Gastrocnemius medialis (tissue), 4 donors: ENCODE measurements at regions not wholly inside any gene's neighbourhood (a gene's known extent, or its start where the extent isn't known, plus 50 kb on each side); places are given as distances from the start of the nearest gene placed in this dataset.

Source experiments
- ATAC-seq, 2 donors: fragments of 150-250 bp; one replicate each; pipeline ENCODE4 v1.9.1; 2016
- DNase-seq, 2 donors: peaks; one replicate each; pipeline ENCODE4 v3.0.0-alpha.2; 2019
- H3K27ac ChIP-seq, 4 donors: fragments of 200-600 bp; sonication (generic); 1 replicate in 1 of 4; 2 replicates in 3 of 4; pipeline ENCODE4 v1.5.1; 2016 to 2018; ENCODE audit warnings: mild to moderate bottlenecking in 2 of 4, moderate library complexity in 1 of 4
- H3K27me3 ChIP-seq, 3 donors: fragments of 200-600 bp; sonication (generic) in 2 of 3; 1 replicate in 1 of 3; 2 replicates in 2 of 3; pipeline versions ENCODE4 v1.5.1 to v1.6.0; 2016 to 2019; ENCODE audit warnings: mild to moderate bottlenecking in 1 of 3, moderate library complexity in 1 of 3
- H3K36me3 ChIP-seq, 2 donors: fragments of 200-600 bp; sonication (generic) in 1 of 2; one replicate each; pipeline ENCODE4 v1.5.1; 2017 to 2018
- H3K4me1 ChIP-seq, 2 donors: fragments of 200-600 bp; sonication (generic) in 1 of 2; one replicate each; pipeline ENCODE4 v1.5.1; 2016 to 2017; ENCODE audit warnings: mild to moderate bottlenecking in 2 of 2
- H3K4me3 ChIP-seq, 4 donors: fragments of 200-600 bp; sonication (generic) in 3 of 4; 1 replicate in 1 of 4; 2 replicates in 3 of 4; pipeline ENCODE4 v1.5.1; 2016 to 2019; ENCODE audit warnings: mild to moderate bottlenecking in 2 of 4
- H3K9me3 ChIP-seq, 3 donors: fragments of 200-600 bp; sonication (generic) in 2 of 3; 1 replicate in 1 of 3; 2 replicates in 2 of 3; pipeline ENCODE4 v1.5.1; 2016 to 2019
- POLR2A ChIP-seq, 2 donors: fragments of 450-650 bp; IDR thresholded peaks; one replicate each; pipeline ENCODE4 v1.6.1; 2017; ENCODE audit warnings: antibody characterized with exemption in 2 of 2, mild to moderate bottlenecking in 2 of 2, moderate library complexity in 2 of 2
- in situ Hi-C, 4 donors: fragments of 200-750 bp; cut with MboI; loops; one replicate each; pipeline versions ENCODE4 v1.15.0 to v1.8.0; 2017; ENCODE audit warnings: low sequenced_read_pairs in 4 of 4
- intact Hi-C: fragments of 100-400 bp; cut with DNase I; formaldehyde crosslinking; loops from one replicate; pipeline ENCODE4 v1.15.1; 2023; ENCODE audit warnings: low total_unique reads
- TF ChIP-seq, protein P1 (sequence below), 5 experiments: fragments of 450-650 bp in 3 of 5; fragments of 200-600 bp in 2 of 5; sonication (generic) in 2 of 5; IDR thresholded peaks in 4 of 5; conservative IDR thresholded peaks in 1 of 5; 1 replicate in 4 of 5; 2 replicates in 1 of 5; pipeline ENCODE4 v1.5.1; 2016 to 2019; ENCODE audit warnings: antibody characterized with exemption in 5 of 5, mild to moderate bottlenecking in 3 of 5, moderate library complexity in 3 of 5

DNA sequence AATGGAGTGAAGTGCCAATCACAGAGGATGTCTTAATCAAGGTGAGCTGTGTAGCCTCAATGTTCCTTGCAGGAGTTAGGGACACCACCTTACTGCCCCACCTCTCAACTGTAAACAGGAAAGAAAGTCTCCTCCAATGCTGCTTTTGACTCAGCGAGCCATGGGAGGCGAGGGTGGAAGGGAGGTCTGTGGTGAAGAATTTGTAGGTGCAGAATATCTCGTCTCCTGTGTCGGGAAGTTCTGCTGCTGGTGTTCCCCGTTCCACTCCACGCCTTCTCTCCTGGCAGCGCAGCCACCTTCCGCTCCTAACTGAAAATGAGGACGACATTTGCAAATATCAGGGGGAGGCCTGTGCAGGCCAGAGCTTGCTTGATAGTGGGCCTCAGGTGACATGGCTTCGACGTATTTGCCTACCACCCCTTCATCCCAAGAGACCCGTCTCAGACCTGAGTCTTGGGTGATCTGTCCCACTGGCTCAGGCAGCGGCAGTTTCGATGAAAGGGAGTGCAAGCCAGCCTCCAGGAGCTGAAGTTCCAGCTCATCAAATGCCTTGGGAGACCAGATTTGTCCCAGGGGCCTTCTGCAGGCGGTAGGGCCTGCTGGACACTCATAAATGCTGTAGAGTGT, 368.3 kb upstream of the C1orf174 start:
- no peak overlapping the region for H3K4me3 ChIP-seq
- TF ChIP-seq POLR2A (IDR thresholded peaks at IDR 0.05) = no peak
- TF ChIP-seq, protein P1, sequence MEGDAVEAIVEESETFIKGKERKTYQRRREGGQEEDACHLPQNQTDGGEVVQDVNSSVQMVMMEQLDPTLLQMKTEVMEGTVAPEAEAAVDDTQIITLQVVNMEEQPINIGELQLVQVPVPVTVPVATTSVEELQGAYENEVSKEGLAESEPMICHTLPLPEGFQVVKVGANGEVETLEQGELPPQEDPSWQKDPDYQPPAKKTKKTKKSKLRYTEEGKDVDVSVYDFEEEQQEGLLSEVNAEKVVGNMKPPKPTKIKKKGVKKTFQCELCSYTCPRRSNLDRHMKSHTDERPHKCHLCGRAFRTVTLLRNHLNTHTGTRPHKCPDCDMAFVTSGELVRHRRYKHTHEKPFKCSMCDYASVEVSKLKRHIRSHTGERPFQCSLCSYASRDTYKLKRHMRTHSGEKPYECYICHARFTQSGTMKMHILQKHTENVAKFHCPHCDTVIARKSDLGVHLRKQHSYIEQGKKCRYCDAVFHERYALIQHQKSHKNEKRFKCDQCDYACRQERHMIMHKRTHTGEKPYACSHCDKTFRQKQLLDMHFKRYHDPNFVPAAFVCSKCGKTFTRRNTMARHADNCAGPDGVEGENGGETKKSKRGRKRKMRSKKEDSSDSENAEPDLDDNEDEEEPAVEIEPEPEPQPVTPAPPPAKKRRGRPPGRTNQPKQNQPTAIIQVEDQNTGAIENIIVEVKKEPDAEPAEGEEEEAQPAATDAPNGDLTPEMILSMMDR (IDR thresholded peaks at IDR 0.05 in 4 of 5, conservative IDR thresholded peaks at IDR 0.05 in 1 of 5) = no peak
- no peaks in the 10 kb centered on the region for H3K36me3 ChIP-seq
- H3K9me3 ChIP-seq = no peaks in the 10 kb centered on the region
- H3K4me1 ChIP-seq = no peaks in the 10 kb centered on the region
- in situ Hi-C loops = no loop called here
- intact Hi-C loops = no loop called here
- no peak overlapping the region for H3K27ac ChIP-seq
- ATAC-seq (no peak), DNase-seq (no peak)
- no peaks in the 10 kb centered on the region for H3K27me3 ChIP-seq

- Histone ChIP-seq H3K27me3 (no peaks in the 10 kb centered on the region), H3K27ac (no peak overlapping the region), H3K9me3 (no peaks in the 10 kb centered on the region), H3K4me3 (no peak overlapping the region), H3K4me1 (no peaks in the 10 kb centered on the region), H3K36me3 (no peaks in the 10 kb centered on the region)
- intact Hi-C loops (no loop called here), in situ Hi-C loops (no loop called here)
- DNase-seq (no peak), ATAC-seq (no peak)
- no peak for TF ChIP-seq POLR2A (IDR thresholded peaks at IDR 0.05)
- TF ChIP-seq, protein P1 (IDR thresholded peaks at IDR 0.05 in 4 of 5, conservative IDR thresholded peaks at IDR 0.05 in 1 of 5) = no peak
Measured at GRCh38 chr1:4268889-4269284, 368.8 kb upstream of the C1orf174 start.

GRCh38 chr1:4269330-4269729, 369.3 kb upstream of the C1orf174 start:
- Histone ChIP-seq H3K27me3 (no peaks in the 10 kb centered on the region), H3K4me3 (no peak overlapping the region), H3K4me1 (no peaks in the 10 kb centered on the region), H3K36me3 (no peaks in the 10 kb centered on the region), H3K27ac (no peak overlapping the region), H3K9me3 (no peaks in the 10 kb centered on the region)
- no peak for DNase-seq
- no peak for ATAC-seq
- TF ChIP-seq, protein P1 (IDR thresholded peaks at IDR 0.05 in 4 of 5, conservative IDR thresholded peaks at IDR 0.05 in 1 of 5) = no peak
- TF ChIP-seq POLR2A (IDR thresholded peaks at IDR 0.05) = no peak
- in situ Hi-C loops (no loop called here), intact Hi-C loops (no loop called here)

- Histone ChIP-seq H3K9me3 (no peaks in the 10 kb centered on the region), H3K4me3 (no peak overlapping the region), H3K27me3 (peaks cover 0 to under 1% (median 0%) of the 10 kb centered on the region in 3 donors), H3K4me1 (no peaks in the 10 kb centered on the region), H3K36me3 (no peaks in the 10 kb centered on the region), H3K27ac (no peak overlapping the region)
- in situ Hi-C loops = no loop called here
- DNase-seq (no peak), ATAC-seq (no peak)
- no peak for TF ChIP-seq POLR2A (IDR thresholded peaks at IDR 0.05)
- TF ChIP-seq, protein P1 (IDR thresholded peaks at IDR 0.05 in 4 of 5, conservative IDR thresholded peaks at IDR 0.05 in 1 of 5) = no peak
- intact Hi-C loops = no loop called here
Measured at GRCh38 chr1:4269952-4270570, 370.0 kb upstream of the C1orf174 start.
